Hindlimb muscle (tissue), 1 donor: ENCODE measurements at regions not wholly inside any gene's neighbourhood (a gene's known extent, or its start where the extent isn't known, plus 50 kb on each side); places are given as distances from the start of the nearest gene placed in this dataset.
A peak's percentile ranks its signal among the peaks of the same experiment; 100 is the strongest.

Source experiments
- DNase-seq: peaks from one replicate; pipeline ENCODE4 v3.0.0-alpha.2; 2013

DNA sequence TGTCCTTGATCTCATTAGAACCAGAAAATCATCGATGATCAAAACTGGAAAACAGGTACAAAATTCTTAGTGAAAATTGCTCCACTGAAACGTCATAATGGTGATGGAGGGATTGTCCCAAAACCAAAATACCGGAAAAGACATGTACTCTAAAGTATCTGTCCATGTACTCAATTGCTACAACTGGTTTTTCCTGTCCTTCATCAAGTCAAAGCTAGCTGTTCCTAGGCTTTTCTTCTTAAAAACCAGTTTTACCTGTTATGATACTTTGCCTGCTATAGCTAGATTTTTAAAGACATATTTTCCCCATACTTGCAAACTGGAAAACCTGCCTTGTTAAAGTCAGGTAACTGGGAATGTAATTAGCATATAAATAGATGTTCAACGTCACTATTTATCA is 50.5 kb upstream of the LRRC1 start:
- DNase-seq: no peak

GRCh38 chr6:53741034-53741823 is 53.6 kb upstream of the LRRC1 start:
- DNase-seq: no peak

GRCh38 chr6:53737746-53738145 is 57.1 kb upstream of the LRRC1 start:
- no peak for DNase-seq

GRCh38 chr6:53735896-53736295 is 58.9 kb upstream of the LRRC1 start:
- no peak for DNase-seq

- no peak for DNase-seq
These were observed 60.1 kb upstream of the LRRC1 start for GRCh38 chr6:53734473-53735299.

- DNase-seq: no peak
These were observed 62.8 kb upstream of the LRRC1 start for GRCh38 chr6:53731866-53732636.

DNA sequence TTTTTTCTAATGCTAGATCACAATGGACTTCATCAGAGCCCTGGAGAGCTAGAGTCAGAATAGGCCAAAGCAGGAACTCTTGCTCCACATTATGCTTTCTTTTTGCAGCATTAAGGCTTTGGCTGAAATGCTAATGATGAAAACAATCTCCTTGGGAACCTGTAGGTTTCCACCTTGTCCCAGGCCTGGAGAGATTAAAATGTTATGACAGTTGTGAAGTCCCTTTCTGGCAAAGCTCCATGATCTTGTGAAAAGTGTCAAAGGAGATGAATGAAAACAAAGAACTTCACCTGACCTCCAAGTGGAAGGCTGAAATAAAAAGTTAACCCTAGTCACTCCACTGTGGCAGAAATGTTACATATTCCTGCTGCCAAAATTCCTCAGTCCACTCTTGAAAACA is 64.0 kb upstream of the LRRC1 start:
- no peak for DNase-seq

DNA sequence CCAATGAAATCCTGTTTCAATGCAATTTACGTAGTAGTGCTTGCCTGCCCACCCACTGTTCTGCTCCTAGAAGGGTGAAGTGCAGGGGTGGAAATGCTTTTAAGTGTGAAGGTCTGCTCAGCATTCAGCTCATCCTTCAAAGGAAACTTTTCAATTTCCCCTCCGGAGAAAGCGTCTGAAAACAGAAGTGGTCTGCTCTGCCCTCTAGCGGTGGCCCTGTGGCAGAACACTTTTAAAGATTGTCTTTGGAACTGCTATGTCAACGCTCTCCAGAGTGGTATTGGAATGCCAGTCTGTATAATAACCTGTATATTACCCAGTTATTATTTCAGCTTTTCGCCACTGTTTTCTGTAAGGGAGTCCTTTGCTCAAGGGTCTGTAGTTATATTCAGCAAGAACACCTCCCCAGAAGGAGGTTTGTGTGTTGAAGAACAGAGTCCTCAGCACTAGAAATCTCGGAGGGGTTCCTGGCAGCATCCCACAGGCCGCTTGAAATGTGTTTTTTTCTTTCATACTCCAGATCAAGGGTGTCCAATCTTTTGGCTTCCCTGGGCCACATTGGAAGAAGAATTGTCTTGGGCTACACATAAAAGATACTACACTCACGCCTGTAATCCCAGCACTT is 63.1 kb upstream of the KLHL31 start:
- DNase-seq: peak; percentile 41

- DNase-seq: no peak
These were observed 62.2 kb upstream of the KLHL31 start for GRCh38 chr6:53727748-53728147.

DNA sequence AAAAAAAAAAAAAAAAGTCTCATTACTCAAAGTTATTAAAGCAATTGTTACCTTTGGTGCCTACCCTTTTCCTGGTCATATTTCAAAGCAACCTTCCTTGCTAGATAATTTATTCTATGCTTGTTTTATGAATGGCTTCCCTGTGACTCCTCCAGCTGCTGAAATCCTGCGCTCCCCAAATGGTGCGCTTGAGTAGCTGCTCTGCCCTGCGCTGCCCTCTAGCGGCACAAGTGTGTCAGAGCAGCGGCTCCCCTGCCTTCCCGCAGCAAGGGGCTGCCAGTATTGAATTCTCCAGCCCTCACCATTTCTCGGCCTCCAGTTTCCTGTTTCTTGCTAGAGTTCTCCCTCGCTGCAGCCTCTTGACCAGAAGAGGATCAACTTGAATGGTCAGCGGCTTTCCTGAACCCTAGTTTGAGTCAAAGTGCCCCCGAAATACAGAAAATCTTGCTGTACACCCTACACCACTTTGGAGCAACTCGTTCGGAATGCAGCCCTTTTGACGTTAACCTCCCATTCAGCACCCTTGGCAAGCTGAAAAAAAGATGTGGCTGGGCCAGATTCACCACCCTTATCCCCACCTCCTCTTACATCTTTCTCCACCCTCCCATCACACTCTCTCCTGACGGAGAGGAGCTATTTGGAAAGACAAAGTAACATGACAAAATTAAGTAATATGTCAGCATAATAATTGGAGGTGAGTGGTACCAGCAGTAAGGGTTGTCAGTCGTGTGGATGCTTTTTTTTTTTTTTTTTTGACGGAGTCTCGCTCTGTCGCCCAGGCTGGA is 60.4 kb upstream of the KLHL31 start:
- DNase-seq: peak; percentile 73

DNA sequence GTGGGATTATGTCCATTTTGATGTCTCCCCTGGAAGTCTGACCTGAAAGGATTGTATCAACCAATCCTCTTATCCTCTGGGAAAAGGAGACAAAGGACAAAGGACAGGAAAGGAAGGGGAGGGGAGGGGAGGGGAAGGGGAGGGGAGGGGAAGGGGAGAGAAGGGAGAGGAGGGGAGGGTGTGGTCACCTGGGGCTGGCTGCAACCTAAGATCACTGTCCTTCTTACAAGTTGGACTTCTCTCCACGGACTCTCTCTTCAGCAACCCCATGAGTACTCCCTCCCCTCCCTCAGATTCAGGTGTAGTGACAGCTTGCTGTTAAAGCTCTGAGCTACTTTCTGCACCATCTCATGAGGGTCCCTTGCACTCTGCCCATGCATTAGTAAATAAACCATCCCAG is 58.9 kb upstream of the KLHL31 start:
- no peak for DNase-seq

- DNase-seq: no peak
These were observed 57.8 kb upstream of the KLHL31 start for GRCh38 chr6:53723331-53723730.

GRCh38 chr6:53721766-53722165 is 56.2 kb upstream of the KLHL31 start:
- DNase-seq: no peak

- DNase-seq: peak; percentile 74
These were observed 53.3 kb upstream of the KLHL31 start for GRCh38 chr6:53718597-53719460.

DNA sequence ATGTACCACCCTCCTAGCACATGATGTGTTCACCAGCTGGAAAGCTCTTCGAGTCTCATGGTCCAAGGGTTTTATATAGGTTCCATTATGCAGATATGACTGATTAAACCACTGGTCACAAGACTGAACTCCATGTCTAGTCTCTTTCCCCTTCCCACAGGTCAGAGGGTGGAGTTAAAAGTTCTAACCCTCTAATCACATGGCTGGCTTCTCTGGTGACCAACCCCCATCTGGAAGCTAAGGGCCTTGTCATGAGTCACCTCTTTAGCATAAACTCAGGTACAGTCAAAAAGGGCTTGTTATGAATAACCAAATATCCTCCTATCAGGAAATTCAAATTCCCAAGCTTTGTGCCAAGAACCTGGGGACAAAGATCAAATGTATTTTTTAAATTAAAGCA is 52.0 kb upstream of the KLHL31 start:
- DNase-seq: no peak

DNA sequence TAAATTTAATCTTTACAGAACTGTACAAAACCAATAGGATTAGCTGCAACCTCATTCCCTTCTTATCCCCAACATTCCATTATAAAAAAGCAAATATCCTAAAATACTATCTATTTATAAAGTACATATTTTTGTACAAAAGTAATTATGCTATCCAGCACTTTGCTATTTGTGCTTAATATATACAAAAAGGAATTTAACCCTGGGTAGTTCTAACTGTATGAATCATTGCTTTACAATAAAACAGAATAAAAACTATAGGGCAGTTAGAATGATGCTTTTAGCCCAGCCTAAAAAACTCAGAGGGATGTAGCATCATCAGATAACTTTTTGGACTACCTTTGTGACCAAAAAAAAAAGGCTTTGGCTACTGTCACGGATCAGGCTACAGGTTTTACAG is 49.9 kb upstream of the KLHL31 start:
- DNase-seq: no peak
